ENCODE measurements at regions not wholly inside any gene's neighbourhood (a gene's known extent, or its start where the extent isn't known, plus 50 kb on each side); places are given as distances from the start of the nearest gene placed in this dataset.

- Mint-ChIP-seq H3K9me3 (peaks cover 16% of the 10 kb centered on the region), H3K36me3 (ENCODE audit: low read depth) (peaks cover 16% of the 10 kb centered on the region), H3K27me3 (ENCODE audit: low read depth) (no peaks in the 10 kb centered on the region), H3K27ac (ENCODE audit: unreplicated experiment) (no peak overlapping the region), H3K4me3 (no peak overlapping the region), H3K4me1 (peaks cover 23% of the 10 kb centered on the region)
- TF ChIP-seq, protein P1, sequence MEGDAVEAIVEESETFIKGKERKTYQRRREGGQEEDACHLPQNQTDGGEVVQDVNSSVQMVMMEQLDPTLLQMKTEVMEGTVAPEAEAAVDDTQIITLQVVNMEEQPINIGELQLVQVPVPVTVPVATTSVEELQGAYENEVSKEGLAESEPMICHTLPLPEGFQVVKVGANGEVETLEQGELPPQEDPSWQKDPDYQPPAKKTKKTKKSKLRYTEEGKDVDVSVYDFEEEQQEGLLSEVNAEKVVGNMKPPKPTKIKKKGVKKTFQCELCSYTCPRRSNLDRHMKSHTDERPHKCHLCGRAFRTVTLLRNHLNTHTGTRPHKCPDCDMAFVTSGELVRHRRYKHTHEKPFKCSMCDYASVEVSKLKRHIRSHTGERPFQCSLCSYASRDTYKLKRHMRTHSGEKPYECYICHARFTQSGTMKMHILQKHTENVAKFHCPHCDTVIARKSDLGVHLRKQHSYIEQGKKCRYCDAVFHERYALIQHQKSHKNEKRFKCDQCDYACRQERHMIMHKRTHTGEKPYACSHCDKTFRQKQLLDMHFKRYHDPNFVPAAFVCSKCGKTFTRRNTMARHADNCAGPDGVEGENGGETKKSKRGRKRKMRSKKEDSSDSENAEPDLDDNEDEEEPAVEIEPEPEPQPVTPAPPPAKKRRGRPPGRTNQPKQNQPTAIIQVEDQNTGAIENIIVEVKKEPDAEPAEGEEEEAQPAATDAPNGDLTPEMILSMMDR (conservative IDR thresholded peaks at IDR 0.05): no peak
- DNase-seq (ENCODE audit: low read depth, low spot score): no peak
These were observed 242.6 kb downstream of the BTG1 start for GRCh38 chr12:91902860-91903683.

- TF ChIP-seq, protein P1 (conservative IDR thresholded peaks at IDR 0.05): no peak
- H3K27me3 Mint-ChIP-seq (ENCODE audit: low read depth): no peaks in the 10 kb centered on the region
- no peak overlapping the region for H3K4me3 Mint-ChIP-seq
- H3K9me3 Mint-ChIP-seq: peaks cover 16% of the 10 kb centered on the region
- no peak for DNase-seq (ENCODE audit: low read depth, low spot score)
- peaks cover 23% of the 10 kb centered on the region for H3K4me1 Mint-ChIP-seq
- no peak overlapping the region for H3K27ac Mint-ChIP-seq (ENCODE audit: unreplicated experiment)
- H3K36me3 Mint-ChIP-seq (ENCODE audit: low read depth): peaks cover 16% of the 10 kb centered on the region
These were observed 244.1 kb downstream of the BTG1 start for GRCh38 chr12:91901381-91902074.

DNA sequence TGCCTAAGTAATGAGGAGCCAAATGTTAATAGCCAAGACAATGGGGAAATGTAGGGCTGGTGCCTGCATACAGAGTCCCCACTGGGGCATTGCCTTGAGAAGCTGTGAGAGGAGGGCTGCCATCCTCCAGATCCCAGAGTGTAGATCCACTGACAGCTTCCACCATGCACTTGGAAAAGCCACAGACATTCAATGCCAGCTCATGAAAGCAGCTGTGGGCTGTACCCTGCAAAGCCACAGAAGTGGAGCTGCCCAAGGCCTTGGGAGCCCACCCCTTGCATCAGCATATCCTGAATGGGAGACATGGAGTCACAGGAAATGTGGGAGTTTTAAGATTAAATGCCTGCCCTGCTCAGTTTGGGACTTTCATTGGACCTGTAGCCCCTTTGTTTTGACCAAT is 244.7 kb downstream of the BTG1 start:
- H3K4me3 Mint-ChIP-seq: no peak overlapping the region
- no peak for DNase-seq (ENCODE audit: low read depth, low spot score)
- peaks cover 15% of the 10 kb centered on the region for H3K9me3 Mint-ChIP-seq
- H3K27ac Mint-ChIP-seq (ENCODE audit: unreplicated experiment): no peak overlapping the region
- H3K4me1 Mint-ChIP-seq: peaks cover 27% of the 10 kb centered on the region
- TF ChIP-seq, protein P1 (conservative IDR thresholded peaks at IDR 0.05): no peak
- no peaks in the 10 kb centered on the region for H3K27me3 Mint-ChIP-seq (ENCODE audit: low read depth)
- H3K36me3 Mint-ChIP-seq (ENCODE audit: low read depth): peaks cover 16% of the 10 kb centered on the region

DNA sequence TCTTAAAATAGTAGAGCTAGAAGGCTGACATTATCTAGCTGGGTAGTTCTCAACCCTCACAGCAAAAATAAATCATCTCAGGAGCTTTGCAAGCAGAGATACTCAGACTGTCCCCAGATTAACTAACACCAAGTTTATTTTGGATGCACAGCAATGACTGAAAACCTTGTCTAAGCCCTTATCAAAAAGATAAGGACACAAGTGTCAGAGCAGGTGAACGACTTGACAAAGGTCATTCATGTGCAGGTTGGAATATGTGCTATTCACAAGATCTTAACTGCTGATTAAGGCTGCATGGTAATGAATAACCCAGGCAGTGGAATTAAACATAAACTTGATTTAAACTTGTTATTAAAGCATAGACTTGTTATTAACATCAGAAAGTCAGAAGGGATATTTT is 246.6 kb downstream of the BTG1 start:
- Mint-ChIP-seq H3K36me3 (ENCODE audit: low read depth) (peaks cover 13% of the 10 kb centered on the region), H3K9me3 (peaks cover 10% of the 10 kb centered on the region), H3K27ac (ENCODE audit: unreplicated experiment) (no peak overlapping the region), H3K4me1 (peaks cover 28% of the 10 kb centered on the region), H3K27me3 (ENCODE audit: low read depth) (no peaks in the 10 kb centered on the region), H3K4me3 (no peak overlapping the region)
- DNase-seq (ENCODE audit: low read depth, low spot score): no peak
- TF ChIP-seq, protein P1 (conservative IDR thresholded peaks at IDR 0.05): no peak

GRCh38 chr12:91897025-91897515 is 248.6 kb downstream of the BTG1 start:
- Mint-ChIP-seq H3K4me1 (peaks cover 18% of the 10 kb centered on the region), H3K27me3 (ENCODE audit: low read depth) (no peaks in the 10 kb centered on the region), H3K27ac (ENCODE audit: unreplicated experiment) (no peak overlapping the region), H3K9me3 (peaks cover 5% of the 10 kb centered on the region), H3K36me3 (ENCODE audit: low read depth) (peaks cover 8% of the 10 kb centered on the region), H3K4me3 (no peak overlapping the region)
- TF ChIP-seq, protein P1 (conservative IDR thresholded peaks at IDR 0.05): no peak
- DNase-seq (ENCODE audit: low read depth, low spot score): no peak
